ENCODE measurements at regions not wholly inside any gene's neighbourhood (a gene's known extent, or its start where the extent isn't known, plus 50 kb on each side); places are given as distances from the start of the nearest gene placed in this dataset.

DNA sequence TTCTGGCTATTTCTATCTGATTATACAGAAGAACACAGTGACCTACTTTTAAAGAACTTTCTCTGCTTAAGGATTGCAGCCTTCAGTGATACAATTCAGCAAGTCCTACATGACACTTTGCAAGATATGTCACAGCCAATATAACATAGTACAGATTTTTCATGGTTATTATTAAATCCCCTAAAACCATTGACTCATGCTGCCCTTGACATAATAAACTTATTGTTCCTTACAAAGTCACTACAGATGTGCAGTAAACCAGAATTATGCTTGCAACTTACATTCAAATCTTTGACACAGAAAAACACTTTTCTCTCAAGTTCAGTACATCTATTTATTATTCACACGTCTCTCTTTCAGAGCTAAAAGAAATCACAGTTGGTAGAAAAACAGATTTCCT is 1136.3 kb upstream of the ACO1 start:
- TF ChIP-seq, protein P1, sequence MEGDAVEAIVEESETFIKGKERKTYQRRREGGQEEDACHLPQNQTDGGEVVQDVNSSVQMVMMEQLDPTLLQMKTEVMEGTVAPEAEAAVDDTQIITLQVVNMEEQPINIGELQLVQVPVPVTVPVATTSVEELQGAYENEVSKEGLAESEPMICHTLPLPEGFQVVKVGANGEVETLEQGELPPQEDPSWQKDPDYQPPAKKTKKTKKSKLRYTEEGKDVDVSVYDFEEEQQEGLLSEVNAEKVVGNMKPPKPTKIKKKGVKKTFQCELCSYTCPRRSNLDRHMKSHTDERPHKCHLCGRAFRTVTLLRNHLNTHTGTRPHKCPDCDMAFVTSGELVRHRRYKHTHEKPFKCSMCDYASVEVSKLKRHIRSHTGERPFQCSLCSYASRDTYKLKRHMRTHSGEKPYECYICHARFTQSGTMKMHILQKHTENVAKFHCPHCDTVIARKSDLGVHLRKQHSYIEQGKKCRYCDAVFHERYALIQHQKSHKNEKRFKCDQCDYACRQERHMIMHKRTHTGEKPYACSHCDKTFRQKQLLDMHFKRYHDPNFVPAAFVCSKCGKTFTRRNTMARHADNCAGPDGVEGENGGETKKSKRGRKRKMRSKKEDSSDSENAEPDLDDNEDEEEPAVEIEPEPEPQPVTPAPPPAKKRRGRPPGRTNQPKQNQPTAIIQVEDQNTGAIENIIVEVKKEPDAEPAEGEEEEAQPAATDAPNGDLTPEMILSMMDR (IDR thresholded peaks at IDR 0.05), result no peak
- TF ChIP-seq POLR2A (IDR thresholded peaks at IDR 0.05), result no peak
